ENCODE measurements at regions not wholly inside any gene's neighbourhood (a gene's known extent, or its start where the extent isn't known, plus 50 kb on each side); places are given as distances from the start of the nearest gene placed in this dataset.

DNA sequence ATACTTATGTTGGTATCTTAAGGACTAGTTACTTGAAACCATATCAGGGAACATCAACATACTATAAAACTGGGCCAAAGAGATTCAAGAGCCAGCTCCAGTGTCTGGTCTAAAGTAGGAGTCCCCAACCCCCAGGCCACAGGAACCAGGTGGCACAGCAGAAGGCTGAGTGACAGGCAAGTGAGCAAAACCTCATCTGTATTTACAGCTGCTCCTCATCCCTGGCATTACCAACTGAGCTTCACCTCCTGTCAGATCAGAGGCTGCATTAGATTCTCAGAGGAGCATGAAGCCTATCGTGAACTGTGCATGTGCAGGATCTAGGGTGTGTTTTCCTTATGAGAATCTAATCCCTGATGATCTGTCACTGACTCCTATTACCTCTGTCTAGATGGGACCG is 581.6 kb upstream of the CDH9 start:
- TF ChIP-seq, protein P1, sequence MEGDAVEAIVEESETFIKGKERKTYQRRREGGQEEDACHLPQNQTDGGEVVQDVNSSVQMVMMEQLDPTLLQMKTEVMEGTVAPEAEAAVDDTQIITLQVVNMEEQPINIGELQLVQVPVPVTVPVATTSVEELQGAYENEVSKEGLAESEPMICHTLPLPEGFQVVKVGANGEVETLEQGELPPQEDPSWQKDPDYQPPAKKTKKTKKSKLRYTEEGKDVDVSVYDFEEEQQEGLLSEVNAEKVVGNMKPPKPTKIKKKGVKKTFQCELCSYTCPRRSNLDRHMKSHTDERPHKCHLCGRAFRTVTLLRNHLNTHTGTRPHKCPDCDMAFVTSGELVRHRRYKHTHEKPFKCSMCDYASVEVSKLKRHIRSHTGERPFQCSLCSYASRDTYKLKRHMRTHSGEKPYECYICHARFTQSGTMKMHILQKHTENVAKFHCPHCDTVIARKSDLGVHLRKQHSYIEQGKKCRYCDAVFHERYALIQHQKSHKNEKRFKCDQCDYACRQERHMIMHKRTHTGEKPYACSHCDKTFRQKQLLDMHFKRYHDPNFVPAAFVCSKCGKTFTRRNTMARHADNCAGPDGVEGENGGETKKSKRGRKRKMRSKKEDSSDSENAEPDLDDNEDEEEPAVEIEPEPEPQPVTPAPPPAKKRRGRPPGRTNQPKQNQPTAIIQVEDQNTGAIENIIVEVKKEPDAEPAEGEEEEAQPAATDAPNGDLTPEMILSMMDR (IDR thresholded peaks at IDR 0.05; ENCODE audit: insufficient read depth, low read length, poor library complexity, severe bottlenecking) = no peak
- H3K36me3 ChIP-seq (ENCODE audit: control insufficient read depth, insufficient read depth, low read length) = no peaks in the 10 kb centered on the region
- no peak for DNase-seq (ENCODE audit: extremely low read depth, insufficient read length)

DNA sequence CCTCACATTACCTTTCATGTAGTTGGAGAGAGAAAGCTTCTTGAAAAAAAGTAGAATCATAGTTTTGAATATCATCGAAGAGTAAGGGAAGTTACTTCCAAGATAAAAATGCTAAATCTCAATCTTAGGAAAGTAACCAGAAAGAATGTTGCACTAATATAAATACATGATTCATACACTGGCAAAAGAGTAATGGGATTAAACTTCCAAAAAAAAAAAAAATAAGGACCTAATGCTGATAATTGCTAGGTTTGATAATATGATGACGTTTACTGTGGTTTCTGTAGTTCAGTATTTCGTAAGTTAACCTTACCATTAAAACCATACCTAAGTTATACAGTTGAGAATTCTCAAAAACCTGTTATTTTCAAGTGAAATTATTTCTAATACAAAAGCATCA is 573.8 kb upstream of the CDH9 start:
- no peaks in the 10 kb centered on the region for H3K27me3 ChIP-seq (replicated peaks; ENCODE audit: control insufficient read depth, insufficient read depth, low read length)
- TF ChIP-seq, protein P1 (IDR thresholded peaks at IDR 0.05; ENCODE audit: insufficient read depth, low read length, poor library complexity, severe bottlenecking) = no peak
- H3K4me3 ChIP-seq (replicated peaks; ENCODE audit: low read depth, low read length) = no peak overlapping the region
- H3K36me3 ChIP-seq (ENCODE audit: control insufficient read depth, insufficient read depth, low read length) = no peaks in the 10 kb centered on the region
- DNase-seq (ENCODE audit: extremely low read depth, insufficient read length) = no peak

More for the DNA sequence above, 581.6 kb upstream of the CDH9 start:
- Histone ChIP-seq H3K4me3 (replicated peaks; ENCODE audit: low read depth, low read length) (no peak overlapping the region), H3K27me3 (replicated peaks; ENCODE audit: control insufficient read depth, insufficient read depth, low read length) (no peaks in the 10 kb centered on the region)

DNA sequence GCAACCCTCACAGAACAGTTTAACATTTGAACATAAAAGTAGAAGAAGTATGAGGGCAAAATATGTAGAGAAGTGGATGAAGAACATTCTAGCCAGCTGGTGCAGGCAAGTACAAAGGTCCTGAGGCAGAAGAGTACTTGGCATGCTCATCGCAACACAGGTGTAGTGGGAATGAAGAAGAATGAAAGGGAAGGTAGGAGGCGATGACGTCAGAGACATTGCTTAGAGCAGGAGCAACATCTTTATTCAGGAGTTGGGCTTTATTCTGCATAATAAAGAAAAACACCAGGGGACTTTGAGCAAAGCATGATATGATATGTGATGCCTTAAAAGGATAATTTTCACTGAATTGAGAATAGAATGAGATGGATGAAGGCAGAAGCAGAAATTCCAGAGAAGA is 570.6 kb upstream of the CDH9 start:
- TF ChIP-seq, protein P1 (IDR thresholded peaks at IDR 0.05; ENCODE audit: insufficient read depth, low read length, poor library complexity, severe bottlenecking) = no peak
- H3K4me3 ChIP-seq (replicated peaks; ENCODE audit: low read depth, low read length) = no peak overlapping the region
- H3K36me3 ChIP-seq (ENCODE audit: control insufficient read depth, insufficient read depth, low read length) = no peaks in the 10 kb centered on the region
- no peaks in the 10 kb centered on the region for H3K27me3 ChIP-seq (replicated peaks; ENCODE audit: control insufficient read depth, insufficient read depth, low read length)
- DNase-seq (ENCODE audit: extremely low read depth, insufficient read length) = no peak

DNA sequence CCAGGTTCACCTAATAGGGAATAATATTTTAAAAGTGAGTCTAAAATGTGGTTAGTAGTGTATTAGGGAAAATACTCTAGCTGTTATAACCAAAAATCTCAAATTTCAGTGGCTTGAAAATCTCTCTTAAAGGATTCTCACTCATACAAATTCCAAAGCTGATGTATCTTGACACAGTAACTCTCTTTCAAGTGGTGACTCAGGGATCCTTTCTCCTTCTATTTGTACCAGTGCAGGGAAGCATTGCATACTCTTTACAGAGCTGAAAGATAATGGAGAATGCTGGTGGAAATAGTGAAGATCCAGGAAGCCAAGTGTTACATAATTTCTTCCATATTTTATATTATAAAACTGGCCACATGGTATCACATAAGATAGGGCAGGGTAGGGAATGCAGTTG is 560.2 kb upstream of the CDH9 start:
- H3K36me3 ChIP-seq (ENCODE audit: control insufficient read depth, insufficient read depth, low read length) = no peaks in the 10 kb centered on the region
- TF ChIP-seq, protein P1 (IDR thresholded peaks at IDR 0.05; ENCODE audit: insufficient read depth, low read length, poor library complexity, severe bottlenecking) = no peak

DNA sequence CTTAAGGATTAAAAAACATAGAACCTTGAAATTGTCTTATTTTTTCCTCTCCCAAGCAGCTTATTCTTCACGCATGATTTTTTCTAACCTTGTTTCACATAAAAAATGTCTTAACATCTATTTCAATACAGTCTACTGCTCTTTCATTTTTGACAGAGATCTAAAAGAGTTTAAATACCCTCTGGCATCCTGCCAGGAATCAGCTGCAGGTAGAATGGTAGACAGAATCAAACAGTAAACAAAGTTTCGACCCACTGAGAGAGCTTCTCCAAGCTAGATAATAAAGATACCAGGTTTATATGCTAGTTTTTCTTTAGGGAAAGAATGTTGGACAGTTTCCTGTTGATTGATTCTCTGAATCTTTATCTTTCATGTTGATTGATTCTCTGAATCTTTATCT is 555.8 kb upstream of the CDH9 start:
- no peak for DNase-seq (ENCODE audit: extremely low read depth, insufficient read length)
- TF ChIP-seq, protein P1 (IDR thresholded peaks at IDR 0.05; ENCODE audit: insufficient read depth, low read length, poor library complexity, severe bottlenecking) = no peak
- Histone ChIP-seq H3K4me3 (replicated peaks; ENCODE audit: low read depth, low read length) (no peak overlapping the region), H3K27me3 (replicated peaks; ENCODE audit: control insufficient read depth, insufficient read depth, low read length) (no peaks in the 10 kb centered on the region), H3K36me3 (ENCODE audit: control insufficient read depth, insufficient read depth, low read length) (no peaks in the 10 kb centered on the region)

More for the DNA sequence above, 560.2 kb upstream of the CDH9 start:
- no peaks in the 10 kb centered on the region for H3K27me3 ChIP-seq (replicated peaks; ENCODE audit: control insufficient read depth, insufficient read depth, low read length)
- DNase-seq (ENCODE audit: extremely low read depth, insufficient read length) = no peak
- H3K4me3 ChIP-seq (replicated peaks; ENCODE audit: low read depth, low read length) = no peak overlapping the region

DNA sequence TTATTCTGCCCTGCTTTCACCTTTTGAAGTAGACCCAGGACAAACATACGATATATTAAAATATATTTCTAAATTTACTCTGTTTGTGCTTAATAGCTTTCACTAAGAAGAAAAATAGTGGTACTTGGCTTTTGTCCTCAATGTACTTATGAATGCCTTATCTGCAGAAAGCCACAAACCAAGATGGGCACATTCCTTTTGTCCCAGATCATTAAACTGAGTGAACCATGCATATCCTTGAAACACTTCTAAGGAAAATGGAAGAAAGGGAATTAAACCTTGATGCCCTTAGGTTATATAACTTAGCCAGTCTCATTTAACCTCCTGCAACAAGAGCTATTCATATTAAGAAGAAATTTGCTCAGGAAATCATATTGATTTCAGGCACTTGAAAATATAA is 553.8 kb upstream of the CDH9 start:
- H3K36me3 ChIP-seq (ENCODE audit: control insufficient read depth, insufficient read depth, low read length) = no peaks in the 10 kb centered on the region
- TF ChIP-seq, protein P1 (IDR thresholded peaks at IDR 0.05; ENCODE audit: insufficient read depth, low read length, poor library complexity, severe bottlenecking) = no peak
- DNase-seq (ENCODE audit: extremely low read depth, insufficient read length) = no peak

More for the DNA sequence above, 553.8 kb upstream of the CDH9 start:
- H3K27me3 ChIP-seq (replicated peaks; ENCODE audit: control insufficient read depth, insufficient read depth, low read length) = no peaks in the 10 kb centered on the region
- H3K4me3 ChIP-seq (replicated peaks; ENCODE audit: low read depth, low read length) = no peak overlapping the region

All from GM06990 (cell line).